Right lobe of liver (tissue), 4 donors: ENCODE measurements at regions not wholly inside any gene's neighbourhood (a gene's known extent, or its start where the extent isn't known, plus 50 kb on each side); places are given as distances from the start of the nearest gene placed in this dataset.

Experiments used
- POLR2A ChIP-seq: fragments of 450-650 bp; IDR thresholded peaks from one replicate; pipeline ENCODE4 v1.6.1; 2017; ENCODE audit warnings: antibody characterized with exemption, mild to moderate bottlenecking
- TF ChIP-seq, protein P1 (sequence below), 4 donors: fragments of 200-600 bp in 3 of 4; fragments of 450-650 bp in 1 of 4; IDR thresholded peaks; one replicate each; pipeline versions ENCODE4 v1.5.1 to v1.8.0; 2016 to 2022; ENCODE audit warnings: antibody characterized with exemption in 4 of 4, mild to moderate bottlenecking in 2 of 4
- donor health status: DM: no; HTN: no; CAD: no.
- donor health status: DM: no; HTN: no; CAD: no.
- donor health status: DM: no; HTN: yes; CAD: no.

DNA sequence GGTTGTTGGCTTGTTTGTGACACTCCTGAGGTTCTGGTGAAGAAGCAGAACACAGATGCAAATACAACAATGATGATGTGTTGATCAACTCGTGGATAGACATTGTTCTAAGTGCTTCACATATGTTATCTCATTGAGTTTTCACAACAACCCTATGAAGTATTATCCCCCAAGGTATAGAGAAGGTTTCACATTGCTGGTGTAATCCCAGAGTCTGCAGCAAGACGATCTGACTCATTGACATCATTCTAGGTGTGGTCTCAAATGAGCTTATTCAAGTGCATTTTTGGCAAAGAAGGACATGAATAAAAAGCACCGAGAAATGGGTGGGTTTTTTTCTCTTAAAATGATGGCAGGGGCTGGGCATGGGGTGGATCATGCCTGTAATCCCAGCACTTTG is 64.1 kb upstream of the SCAF4 start:
- TF ChIP-seq POLR2A: no peak
- TF ChIP-seq, protein P1, sequence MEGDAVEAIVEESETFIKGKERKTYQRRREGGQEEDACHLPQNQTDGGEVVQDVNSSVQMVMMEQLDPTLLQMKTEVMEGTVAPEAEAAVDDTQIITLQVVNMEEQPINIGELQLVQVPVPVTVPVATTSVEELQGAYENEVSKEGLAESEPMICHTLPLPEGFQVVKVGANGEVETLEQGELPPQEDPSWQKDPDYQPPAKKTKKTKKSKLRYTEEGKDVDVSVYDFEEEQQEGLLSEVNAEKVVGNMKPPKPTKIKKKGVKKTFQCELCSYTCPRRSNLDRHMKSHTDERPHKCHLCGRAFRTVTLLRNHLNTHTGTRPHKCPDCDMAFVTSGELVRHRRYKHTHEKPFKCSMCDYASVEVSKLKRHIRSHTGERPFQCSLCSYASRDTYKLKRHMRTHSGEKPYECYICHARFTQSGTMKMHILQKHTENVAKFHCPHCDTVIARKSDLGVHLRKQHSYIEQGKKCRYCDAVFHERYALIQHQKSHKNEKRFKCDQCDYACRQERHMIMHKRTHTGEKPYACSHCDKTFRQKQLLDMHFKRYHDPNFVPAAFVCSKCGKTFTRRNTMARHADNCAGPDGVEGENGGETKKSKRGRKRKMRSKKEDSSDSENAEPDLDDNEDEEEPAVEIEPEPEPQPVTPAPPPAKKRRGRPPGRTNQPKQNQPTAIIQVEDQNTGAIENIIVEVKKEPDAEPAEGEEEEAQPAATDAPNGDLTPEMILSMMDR (IDR thresholded peaks at IDR 0.05): no peak
